NCI-H187 treated with DMSO at 0.1 percent for 48 hours (cell line): ENCODE measurements at regions not wholly inside any gene's neighbourhood (a gene's known extent, or its start where the extent isn't known, plus 50 kb on each side); places are given as distances from the start of the nearest gene placed in this dataset.

Experiments used
- DNase-seq: peaks from one replicate; lab custom pipeline; 2025; lab: John Stamatoyannopoulos, UW

DNA sequence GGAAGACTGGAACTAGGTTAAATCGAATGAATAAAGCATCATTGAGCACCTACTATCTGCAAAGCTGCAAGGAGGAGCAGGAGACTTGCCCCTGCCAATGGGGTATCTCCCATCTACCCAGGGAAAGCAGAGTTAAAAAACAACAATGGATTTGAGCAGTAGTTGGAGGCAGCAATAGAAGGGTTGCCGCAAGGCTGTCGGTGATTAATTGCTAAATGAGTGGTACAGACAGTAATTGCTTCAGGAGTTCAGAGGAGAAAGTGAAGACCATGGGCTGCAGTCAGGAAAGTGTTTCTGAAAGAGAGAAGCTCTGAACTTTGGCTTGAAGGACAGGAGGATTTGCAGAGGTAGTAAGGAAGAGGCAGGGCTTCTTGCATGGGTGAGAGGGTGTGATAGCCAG is 152.9 kb downstream of the ACTL8 start:
- no peak for DNase-seq

GRCh38 chr1:17908945-17909344 is 153.8 kb downstream of the ACTL8 start:
- no peak for DNase-seq

GRCh38 chr1:17909634-17910033 is 154.5 kb downstream of the ACTL8 start:
- DNase-seq = no peak

GRCh38 chr1:17911791-17912190 is 156.7 kb downstream of the ACTL8 start:
- DNase-seq = no peak

GRCh38 chr1:17912491-17912890 is 157.4 kb downstream of the ACTL8 start:
- no peak for DNase-seq

- DNase-seq = no peak
These were observed 158.4 kb downstream of the ACTL8 start for GRCh38 chr1:17913326-17914115.

DNA sequence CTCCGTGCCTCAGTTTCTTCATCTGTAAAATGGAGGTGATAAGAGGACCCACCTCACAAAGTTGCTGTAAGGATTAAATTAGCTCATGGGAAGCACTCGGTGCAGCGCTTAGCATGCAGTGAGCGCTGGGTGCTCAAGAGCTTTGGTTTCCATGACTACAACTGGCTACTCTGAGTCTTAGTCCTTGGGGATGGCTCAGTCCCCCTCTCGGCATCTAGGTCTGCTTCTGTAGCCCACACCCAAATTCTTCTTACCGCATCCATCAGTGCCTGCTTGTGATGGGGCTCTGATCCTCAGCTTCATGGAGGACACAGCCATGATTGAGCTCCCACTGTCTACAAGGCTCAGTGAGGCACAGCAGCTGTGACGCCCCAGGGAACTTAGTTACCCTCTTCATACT is 159.0 kb downstream of the ACTL8 start:
- DNase-seq = no peak

DNA sequence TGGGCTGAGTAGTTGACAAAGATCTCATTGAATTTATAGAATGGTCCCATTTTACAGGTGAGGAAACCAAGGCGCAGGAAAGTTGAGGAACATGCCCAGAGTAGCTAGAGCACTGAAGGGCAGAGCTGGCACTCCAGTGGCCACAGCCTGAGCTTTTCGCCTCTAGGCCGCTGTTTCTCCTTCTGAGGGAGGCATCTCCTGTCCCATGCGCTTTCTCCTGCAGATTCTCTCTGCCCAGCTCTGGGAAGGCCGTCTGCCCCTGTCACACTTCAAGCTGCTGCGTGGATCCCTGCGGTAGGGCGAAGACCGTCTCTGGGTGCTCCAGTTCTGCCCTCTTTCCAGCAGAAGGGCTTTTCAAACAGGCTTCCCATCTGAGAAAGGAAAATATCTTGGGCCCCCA is 159.9 kb downstream of the ACTL8 start:
- DNase-seq = no peak

DNA sequence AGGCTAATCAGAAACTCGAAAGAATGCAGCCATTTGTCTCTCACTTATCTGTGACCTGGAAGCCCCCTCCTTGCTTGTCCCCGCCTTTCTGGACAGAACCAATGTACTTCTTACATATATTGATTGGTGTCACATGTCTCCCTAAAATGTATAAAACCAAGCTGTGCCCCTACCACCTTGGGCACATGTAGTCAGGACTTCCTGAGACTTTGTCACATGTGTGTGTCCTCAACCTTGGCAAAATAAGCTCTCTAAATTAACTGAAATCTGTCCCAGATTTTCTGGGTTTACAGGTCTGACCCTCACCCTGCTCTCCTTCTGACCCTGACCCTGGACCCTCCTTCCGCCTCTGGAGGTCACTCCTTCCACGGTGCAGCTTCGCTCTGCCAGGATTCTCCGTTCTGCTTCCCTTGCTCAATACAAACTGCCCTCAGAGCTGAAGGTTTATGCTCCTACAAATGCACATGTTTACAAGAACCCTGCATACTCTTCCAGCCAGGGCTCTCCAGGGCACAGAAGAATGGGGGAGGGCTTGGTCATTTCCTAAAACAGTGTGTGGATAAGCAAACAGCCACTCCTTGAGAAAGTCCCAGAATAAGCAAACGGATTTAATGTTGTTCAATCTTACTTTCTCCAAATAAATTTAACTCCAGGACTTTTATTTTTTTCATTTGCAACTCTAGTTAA is 160.5 kb downstream of the ACTL8 start:
- DNase-seq = no peak

DNA sequence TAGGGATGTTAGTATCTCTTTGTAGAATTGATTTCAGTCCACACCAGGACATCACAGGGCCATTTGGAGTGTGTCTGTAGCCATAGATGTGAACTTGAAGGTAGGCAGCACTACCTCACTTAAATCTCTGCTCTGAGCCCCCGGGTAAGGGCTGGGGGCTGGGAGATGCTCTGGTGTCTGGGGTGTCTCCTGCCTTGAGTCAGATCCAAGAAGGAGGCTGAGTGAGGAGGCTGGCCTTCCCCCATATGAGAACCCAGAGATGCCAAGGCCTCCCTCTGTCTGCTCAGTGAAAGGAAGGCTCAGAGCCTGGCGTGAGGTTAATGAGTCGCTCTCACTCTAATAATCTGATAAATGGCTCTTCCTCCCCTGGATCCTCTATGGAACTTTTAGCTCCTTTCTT is 161.6 kb downstream of the ACTL8 start:
- DNase-seq = no peak

DNA sequence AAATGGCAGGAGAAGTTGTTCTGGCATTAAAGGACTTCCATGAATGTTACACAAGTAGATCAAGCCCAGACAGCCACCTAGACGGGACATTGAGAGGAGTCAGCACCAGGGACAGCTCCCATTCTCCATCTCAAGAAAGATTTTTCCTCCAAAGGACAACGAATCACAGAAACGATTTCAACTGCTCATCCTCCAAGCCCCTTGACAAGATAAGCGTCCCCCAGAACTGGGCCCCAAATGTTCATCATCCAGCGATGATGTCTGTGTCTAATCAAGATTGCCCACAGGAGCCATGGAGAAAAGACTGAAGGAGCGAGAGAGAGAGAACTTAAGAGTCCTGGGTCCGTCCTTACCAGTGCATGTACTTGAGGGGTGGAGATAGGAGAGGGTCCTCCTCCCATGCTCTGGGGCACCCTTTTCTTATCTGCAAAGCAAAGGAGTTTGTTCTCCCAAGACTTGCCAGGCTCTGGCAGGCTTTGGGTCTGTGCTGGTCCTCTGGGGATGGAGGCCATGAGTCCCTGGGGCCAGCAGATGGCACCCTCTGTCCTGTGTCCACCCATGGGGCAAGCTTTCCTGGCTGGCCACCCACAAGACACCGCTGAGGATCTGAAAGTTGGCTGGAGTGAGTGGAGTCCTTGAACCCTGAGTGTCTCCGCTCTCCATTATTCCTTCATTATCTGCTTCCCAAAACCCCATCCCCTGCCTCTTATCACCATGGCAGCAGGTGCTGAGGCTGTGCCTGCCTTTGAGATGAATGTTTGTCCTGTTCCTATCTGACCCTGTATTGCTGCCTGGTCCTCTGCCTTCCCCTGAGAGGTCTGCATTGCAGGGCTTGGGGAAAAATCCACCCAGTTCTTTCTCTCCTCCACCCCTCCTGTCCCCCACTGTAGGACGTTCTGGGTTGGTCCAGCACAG is 164.6 kb downstream of the ACTL8 start:
- no peak for DNase-seq

DNA sequence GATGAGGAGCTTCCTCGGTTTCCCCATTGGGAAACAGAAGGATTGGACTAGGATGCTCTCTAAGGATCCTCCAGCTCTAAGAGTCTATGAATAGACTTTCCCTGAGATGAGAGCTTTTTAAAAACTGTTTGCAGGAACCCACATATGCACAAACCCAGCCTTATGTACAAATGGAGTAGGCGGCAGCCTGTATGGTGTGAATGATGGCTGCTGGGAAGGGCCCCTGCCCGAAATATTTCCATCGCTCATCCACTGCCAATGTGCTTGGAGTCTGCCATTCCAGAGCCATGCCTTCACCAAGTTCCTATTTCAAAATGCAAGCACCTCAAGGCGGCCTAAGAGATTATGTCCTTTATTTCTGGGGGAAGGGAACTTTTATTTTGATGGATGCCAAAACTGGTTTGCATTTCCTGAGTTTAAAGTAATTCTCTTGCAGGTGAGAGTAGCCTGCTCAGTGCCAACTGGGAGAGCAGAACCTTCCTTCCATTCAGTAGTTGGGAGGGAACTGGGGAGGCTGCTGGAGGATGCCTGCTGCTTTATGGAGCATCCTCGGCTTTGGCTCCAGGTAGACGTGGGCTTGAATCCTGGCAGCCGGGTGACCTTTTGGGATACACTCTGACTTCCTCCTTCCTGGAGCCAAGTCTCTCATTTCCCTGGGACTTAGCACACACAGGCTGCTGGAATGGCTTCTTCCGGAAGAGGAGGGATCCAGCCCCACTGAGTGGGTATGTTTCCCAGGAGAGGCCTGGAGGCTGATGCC is 165.9 kb downstream of the ACTL8 start:
- no peak for DNase-seq

GRCh38 chr1:17922833-17923232 is 167.7 kb downstream of the ACTL8 start:
- DNase-seq = peak; percentile 55

- peak; percentile 19 for DNase-seq
These were observed 168.5 kb downstream of the ACTL8 start for GRCh38 chr1:17923666-17924065.

DNA sequence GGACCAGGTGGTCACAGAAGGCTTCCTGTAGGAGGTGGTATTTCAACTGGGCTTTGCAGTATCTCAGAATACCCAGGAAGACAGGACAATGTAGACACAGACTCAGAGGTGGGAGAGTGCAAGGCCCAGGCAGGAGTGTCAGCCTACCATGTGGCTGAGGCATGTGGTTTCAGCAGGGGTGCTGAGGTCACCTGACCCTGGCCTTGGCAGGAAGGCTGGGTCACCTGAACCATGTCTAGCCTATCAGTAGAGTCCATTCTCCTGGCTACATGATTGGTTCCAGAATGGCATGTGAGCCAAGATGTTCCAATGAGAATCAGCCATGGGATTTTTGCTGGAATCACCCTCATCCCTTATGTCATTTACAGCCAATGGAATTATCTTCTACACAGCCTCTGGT is 169.4 kb downstream of the ACTL8 start:
- DNase-seq = no peak

DNA sequence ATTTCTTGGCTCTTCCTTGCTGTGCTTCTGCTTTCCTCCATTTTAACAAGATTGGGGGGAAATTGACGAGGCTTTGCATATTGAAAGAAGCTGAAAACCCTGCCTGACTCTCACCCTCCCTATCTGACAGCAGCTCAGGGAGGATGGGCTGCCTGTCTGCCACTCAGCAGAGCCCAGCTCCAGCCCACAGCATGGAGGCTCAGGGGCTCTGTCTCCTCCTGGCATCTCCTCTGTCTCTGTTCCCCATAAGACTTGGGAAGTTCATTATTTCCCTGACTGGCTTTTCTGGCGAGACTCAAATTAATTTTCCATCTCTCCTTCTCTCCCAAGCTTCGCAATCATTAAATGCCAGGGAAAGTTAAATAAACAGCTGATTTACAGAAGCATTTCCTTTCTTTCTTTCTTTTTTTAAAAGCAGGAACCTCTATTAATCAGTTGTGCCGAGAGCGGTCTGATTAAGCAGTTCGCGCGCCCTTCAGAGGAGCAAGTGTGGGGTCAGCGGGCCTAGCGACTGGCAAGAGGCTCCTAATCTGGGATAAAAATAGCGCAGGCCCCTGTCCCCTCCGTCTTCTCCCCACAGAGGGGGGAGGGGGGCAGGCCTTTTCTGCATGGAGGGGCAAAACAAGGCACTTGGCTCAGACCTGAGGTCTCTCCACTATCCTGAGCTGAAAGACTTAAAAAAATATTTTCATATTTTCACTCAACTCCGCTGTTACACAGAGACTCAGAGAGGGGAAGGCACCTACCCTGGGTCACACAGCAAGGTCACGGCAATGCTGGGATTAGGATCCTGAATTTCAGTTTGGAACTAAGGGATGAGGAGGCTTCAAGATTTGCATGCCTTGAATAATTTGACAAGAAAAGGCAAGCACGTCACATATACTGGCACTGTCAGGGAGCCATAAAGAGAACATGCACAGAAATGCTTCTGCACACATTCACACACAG is 170.4 kb downstream of the ACTL8 start:
- no peak for DNase-seq

DNA sequence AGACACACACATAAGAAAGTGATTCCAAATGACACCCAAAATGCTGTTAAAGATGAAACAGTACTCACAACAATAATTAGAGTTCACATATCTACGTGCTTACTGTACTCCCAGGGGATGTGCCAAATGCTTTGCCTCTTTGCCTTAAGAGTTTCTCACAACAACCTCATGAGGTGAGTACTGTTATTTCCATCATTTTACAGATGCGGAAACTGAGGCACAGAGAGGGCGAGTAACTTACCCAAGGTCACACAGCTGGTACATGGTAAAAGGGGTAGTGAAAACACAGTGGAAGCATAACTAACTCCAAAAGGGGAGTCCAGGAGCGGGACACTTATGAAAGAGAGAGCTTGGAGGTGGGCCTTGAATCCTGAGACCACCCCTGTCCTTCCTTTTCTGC is 171.8 kb downstream of the ACTL8 start:
- no peak for DNase-seq

- no peak for DNase-seq
These were observed 172.8 kb downstream of the ACTL8 start for GRCh38 chr1:17927952-17928351.

DNA sequence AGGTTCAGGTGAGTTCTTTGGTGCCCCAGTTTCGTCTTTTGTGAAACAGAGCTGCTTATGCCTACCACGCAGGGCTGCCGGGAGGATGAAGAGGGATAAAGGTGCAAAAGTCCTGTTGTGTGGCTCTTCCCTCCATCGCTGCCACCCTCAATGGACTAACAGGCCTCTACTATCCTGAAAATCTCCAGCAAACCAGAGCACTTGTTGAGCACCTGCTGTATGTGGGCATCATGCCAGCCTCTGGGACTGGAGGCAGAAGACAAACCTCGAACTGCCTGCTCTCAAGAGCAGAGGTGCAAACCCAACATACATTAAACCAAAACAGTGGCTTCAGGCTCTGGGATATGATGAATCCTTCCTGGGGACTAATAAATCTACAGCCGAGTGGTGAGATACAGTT is 174.1 kb downstream of the ACTL8 start:
- no peak for DNase-seq

DNA sequence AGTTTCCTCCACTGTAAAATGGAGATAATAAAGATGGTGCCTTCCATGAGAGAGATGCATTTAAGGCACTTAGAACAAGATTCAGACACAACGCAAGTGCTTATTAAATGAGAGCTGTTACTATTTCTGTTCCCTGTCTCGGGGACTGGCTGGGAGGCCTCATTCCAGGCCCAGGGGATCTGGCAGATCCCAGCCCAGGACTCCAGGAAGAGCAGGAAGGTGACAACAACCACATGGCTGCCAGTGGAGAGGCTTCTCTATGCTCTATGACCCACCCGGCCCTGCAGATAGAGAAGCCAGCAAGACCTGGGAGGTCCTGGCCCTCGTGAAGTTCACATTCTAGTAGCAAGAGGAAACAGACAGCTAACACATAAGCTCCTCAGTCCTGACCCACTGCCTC is 175.5 kb downstream of the ACTL8 start:
- DNase-seq = no peak

GRCh38 chr1:17932164-17932563 is 175.4 kb upstream of the IGSF21 start:
- no peak for DNase-seq
